CD4-positive, alpha-beta T cell treated with Interleukin-4 for 4 hours (primary cell): ENCODE measurements at regions not wholly inside any gene's neighbourhood (a gene's known extent, or its start where the extent isn't known, plus 50 kb on each side); places are given as distances from the start of the nearest gene placed in this dataset.

ENCODE experiments used
- DNase-seq: peaks from one replicate; pipeline ENCODE4 v3.0.0-alpha.2; 2020

- DNase-seq: no peak
Measured at GRCh38 chr4:113849771-113850170, 88.2 kb upstream of the CAMK2D start.

DNA sequence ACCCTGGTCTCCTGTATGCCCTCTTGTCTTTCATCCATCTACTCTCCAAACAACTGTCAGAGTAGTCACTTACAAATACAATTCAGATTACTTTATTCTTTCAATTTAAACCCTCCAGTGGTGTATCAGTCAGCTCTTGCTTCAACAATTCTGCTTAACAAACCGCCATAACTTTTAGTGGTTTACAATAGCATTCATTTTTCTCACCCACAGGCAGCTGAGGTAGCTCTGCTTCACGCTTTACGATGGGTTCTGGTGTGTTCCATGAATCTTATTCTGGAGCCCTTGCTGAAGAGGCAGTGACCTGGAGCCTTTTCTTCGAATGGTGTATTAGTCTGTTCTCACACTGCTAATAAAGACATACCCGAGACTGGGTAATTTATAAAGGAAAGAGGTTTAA is 86.2 kb upstream of the CAMK2D start:
- no peak for DNase-seq

GRCh38 chr4:113846433-113846832 is 84.9 kb upstream of the CAMK2D start:
- DNase-seq: no peak

DNA sequence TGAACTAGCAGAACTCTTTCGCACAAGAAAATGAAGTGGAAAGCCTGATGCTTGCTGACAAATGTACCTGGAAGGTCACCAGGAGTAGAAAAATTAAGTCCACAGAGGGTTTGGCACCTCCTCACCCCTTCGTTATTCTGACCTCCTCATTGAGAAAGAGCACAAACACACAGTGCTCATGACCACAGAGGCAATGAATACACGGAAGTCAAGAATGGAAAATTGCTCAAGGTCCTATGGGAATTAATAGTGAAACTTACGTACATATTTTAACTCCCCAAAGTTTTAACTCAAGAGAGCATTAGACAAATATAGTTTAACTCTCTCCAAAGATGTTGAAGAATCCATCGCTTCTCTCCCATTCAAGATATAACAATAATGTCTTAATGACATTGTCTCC is 83.6 kb upstream of the CAMK2D start:
- DNase-seq: no peak

GRCh38 chr4:113844369-113844768 is 82.8 kb upstream of the CAMK2D start:
- no peak for DNase-seq

GRCh38 chr4:113840861-113841260 is 79.3 kb upstream of the CAMK2D start:
- DNase-seq: no peak

- no peak for DNase-seq
Measured at GRCh38 chr4:113838460-113838859, 76.9 kb upstream of the CAMK2D start.

- DNase-seq: peak; percentile 5
Measured at GRCh38 chr4:113837397-113837796, 75.9 kb upstream of the CAMK2D start.

DNA sequence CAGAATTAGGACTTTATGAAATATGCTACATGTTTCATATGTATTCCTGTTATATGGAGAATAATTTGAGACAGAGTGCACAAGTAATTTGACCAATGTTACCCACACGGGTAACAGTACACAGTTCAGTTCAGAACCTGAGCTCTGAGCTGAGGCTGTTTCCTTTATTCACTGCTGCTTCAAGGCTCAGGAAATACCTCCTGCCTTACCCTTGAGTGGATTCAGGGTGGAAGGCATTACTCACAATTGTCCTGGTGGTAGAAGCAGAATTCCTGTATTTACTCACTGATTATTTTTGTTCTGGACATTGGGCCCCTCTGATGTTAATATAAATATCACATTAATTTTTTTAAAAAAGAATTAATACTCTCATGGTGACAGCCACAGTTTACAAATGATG is 73.5 kb upstream of the CAMK2D start:
- DNase-seq: no peak

- DNase-seq: no peak
Measured at GRCh38 chr4:113834298-113834697, 72.8 kb upstream of the CAMK2D start.

DNA sequence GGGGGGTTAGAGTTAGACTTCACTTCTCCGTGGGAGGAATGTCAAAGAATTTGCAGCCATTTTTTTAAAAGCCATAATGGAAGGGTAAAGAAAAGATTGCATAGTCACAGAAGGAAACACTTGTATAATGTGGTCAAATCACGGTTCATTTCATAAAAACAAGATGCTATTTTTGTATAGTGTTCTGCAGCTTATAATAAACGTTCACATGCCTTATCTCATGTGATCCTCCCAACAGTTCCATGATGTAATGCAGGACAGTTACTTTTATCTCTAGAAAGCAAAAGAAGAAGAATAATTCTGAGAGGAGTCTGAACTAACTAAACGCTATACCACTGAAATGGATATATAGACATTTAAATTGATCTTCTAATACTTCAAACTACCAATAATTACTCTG is 71.3 kb upstream of the CAMK2D start:
- DNase-seq: no peak

GRCh38 chr4:113831457-113831856 is 69.9 kb upstream of the CAMK2D start:
- no peak for DNase-seq

DNA sequence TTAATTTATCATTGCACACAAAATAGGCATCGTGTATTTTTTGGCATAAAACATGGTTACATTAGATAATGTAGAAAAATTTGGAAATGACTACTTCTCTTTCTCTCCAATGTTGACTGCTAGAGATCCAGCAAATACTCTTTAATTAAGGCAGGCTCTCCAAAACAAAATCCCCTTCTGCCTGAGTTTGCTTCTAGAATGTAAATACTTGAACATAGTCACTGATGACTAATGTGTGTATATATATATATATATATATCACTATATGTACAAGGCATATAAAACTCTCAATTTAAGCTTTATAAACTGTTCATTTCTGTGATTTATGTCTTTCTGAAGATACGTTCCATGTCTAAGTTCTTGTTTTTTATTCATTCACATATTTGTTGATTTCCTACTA is 67.2 kb upstream of the CAMK2D start:
- no peak for DNase-seq

- no peak for DNase-seq
Measured at GRCh38 chr4:113827285-113827684, 65.7 kb upstream of the CAMK2D start.

DNA sequence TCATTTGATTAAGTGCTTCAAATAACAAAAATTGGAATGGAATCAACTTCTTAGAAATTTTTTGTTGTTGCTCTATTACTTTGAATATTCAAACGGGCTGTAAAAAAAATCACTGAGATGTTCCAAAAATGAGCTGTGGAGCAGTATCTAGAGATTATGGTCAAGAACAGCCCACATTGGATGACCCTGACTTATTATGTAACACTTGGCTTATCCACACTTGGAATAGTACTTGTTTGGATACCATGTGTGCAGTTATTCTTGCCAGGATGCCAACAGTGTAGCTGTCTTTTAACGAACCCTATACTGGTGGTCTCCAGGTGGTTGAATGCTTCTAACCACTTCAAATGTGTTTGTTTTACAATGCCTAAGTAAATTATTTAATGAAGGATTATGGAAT is 64.9 kb upstream of the CAMK2D start:
- no peak for DNase-seq

- peak; percentile 34 for DNase-seq
Measured at GRCh38 chr4:113825272-113825671, 63.7 kb upstream of the CAMK2D start.

GRCh38 chr4:113824396-113824795 is 62.9 kb upstream of the CAMK2D start:
- no peak for DNase-seq

DNA sequence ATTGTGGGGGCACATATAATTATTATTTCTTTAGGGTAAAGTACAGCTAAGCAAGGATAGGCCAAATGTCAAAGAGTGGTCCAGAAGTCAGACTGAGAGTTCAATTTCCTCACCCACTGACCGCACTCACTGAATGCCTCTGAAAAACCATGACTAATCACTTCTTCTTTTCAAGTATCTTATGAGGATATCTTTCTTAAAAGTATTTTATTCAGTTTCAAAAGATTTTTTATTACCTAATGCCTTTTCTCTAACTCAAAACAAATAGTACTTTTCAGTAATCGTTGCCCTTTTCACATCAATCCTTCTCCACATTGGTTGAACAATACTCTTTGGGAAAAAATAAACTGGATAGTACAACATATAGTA is 61.7 kb upstream of the CAMK2D start:
- DNase-seq: no peak

- DNase-seq: no peak
Measured at GRCh38 chr4:113822555-113823290, 61.2 kb upstream of the CAMK2D start.

GRCh38 chr4:113821856-113822255 is 60.3 kb upstream of the CAMK2D start:
- DNase-seq: no peak

DNA sequence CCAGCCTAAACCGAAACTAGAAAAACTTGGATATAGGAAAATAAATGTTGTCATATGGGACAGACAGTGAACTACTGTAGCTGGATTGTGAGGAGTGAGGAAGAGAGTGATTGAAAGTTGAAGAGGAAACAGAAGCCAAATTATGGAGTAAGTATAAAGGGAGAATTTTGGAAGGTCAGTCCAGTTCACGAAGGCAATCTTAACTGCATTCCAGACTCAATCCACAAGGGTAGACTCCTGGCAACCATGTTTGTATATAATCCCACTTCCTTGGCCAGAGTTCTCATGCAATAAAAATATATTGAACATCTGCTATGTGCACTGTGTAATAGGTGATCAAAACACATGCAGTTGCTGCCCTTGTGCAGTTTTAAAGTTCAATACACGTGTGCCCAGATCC is 58.6 kb upstream of the CAMK2D start:
- no peak for DNase-seq

- no peak for DNase-seq
Measured at GRCh38 chr4:113815826-113816225, 54.3 kb upstream of the CAMK2D start.

DNA sequence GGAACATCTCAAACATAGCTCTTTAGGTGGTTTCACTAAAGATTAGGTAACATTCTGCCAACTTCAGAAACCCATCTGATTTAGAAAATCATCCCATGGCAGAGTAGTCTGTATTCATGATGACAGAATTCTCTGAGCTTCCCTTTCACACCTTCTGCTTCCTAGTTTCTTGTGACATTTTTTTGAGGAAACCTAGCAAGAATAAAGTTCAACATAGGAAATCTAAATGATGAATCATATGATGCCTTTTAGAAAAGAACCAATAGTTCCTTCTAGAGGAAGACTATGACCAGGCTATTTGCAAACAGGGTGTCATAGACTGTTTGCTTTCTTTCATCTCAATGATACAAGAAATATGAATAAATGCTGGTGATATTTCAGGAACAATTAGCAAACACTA is 49.8 kb upstream of the CAMK2D start:
- no peak for DNase-seq
